Lung (tissue), 11 donors: ENCODE measurements at regions not wholly inside any gene's neighbourhood (a gene's known extent, or its start where the extent isn't known, plus 50 kb on each side); places are given as distances from the start of the nearest gene placed in this dataset.
A peak's percentile ranks its signal among the peaks of the same experiment; 100 is the strongest.

ENCODE experiments used
- ATAC-seq: fragments of 200-7000 bp; cut with Tn5 transposase; one replicate; pipeline ENCODE4 v1.9.1; 2020; ENCODE audit warnings: moderate number of reproducible peaks; ENCODE audit not compliant: insufficient read depth, low FRiP score
- DNase-seq, 3 donors: peaks; one replicate each; pipeline ENCODE4 v3.0.0-alpha.2; 2013 to 2017
- H3K27ac ChIP-seq, 2 donors: one replicate each; pipeline ENCODE4 v1.5.1; 2013; ENCODE audit warnings: mild to moderate bottlenecking in 2 of 2, moderate library complexity in 2 of 2, control low read depth in 1 of 2, inconsistent platforms in 1 of 2, low read depth in 1 of 2, low read length in 1 of 2
- H3K27me3 ChIP-seq, 3 donors: one replicate each; pipeline ENCODE4 v1.5.1; 2013; ENCODE audit warnings: low read length in 2 of 3; ENCODE audit not compliant: control insufficient read depth in 3 of 3, insufficient read depth in 3 of 3
- H3K36me3 ChIP-seq, 4 donors: one replicate each; pipeline ENCODE4 v1.5.1; 2013; ENCODE audit warnings: low read length in 4 of 4, mild to moderate bottlenecking in 1 of 4, moderate library complexity in 1 of 4; ENCODE audit not compliant: control insufficient read depth in 4 of 4, insufficient read depth in 4 of 4
- H3K4me1 ChIP-seq, 5 donors: one replicate each; pipeline ENCODE4 v1.5.1; 2013; ENCODE audit warnings: low read length in 5 of 5, mild to moderate bottlenecking in 2 of 5, moderate library complexity in 1 of 5; ENCODE audit not compliant: control insufficient read depth in 5 of 5, insufficient read depth in 5 of 5
- H3K4me3 ChIP-seq: one replicate; pipeline ENCODE4 v1.5.1; 2013; ENCODE audit warnings: mild to moderate bottlenecking, control low read depth, moderate library complexity
- H3K9ac ChIP-seq, 2 donors: one replicate each; pipeline ENCODE4 v1.5.1; 2013; ENCODE audit warnings: low read length in 2 of 2, control low read depth in 1 of 2; ENCODE audit not compliant: insufficient read depth in 1 of 2
- H3K9me3 ChIP-seq, 4 donors: one replicate each; pipeline ENCODE4 v1.5.1; 2013; ENCODE audit warnings: low read length in 3 of 4, mild to moderate bottlenecking in 1 of 4, moderate library complexity in 1 of 4; ENCODE audit not compliant: control insufficient read depth in 4 of 4, insufficient read depth in 3 of 4
- WGBS, 2 donors: extraction: QIAGEN DNeasy Blood & Tissue Kit; methylation state at CpG; one replicate each; pipeline ENCODE4 v1.1.7; 2013; 5-methylcytosine and 5-hydroxymethylcytosine counted together
- TF ChIP-seq, protein P1 (sequence below): IDR thresholded peaks from 2 replicates; pipeline ENCODE4 v1.5.1; 2012; ENCODE audit warnings: mild to moderate bottlenecking; ENCODE audit errors: control extremely low read depth, extremely low read depth
- donor health status: control.
- donor health status: control.
- donor health status: Bipolar disorder and iron deficiency.
- donor health status: healthy.
- donor health status: DM: yes; HTN: yes; CAD: no.

DNA sequence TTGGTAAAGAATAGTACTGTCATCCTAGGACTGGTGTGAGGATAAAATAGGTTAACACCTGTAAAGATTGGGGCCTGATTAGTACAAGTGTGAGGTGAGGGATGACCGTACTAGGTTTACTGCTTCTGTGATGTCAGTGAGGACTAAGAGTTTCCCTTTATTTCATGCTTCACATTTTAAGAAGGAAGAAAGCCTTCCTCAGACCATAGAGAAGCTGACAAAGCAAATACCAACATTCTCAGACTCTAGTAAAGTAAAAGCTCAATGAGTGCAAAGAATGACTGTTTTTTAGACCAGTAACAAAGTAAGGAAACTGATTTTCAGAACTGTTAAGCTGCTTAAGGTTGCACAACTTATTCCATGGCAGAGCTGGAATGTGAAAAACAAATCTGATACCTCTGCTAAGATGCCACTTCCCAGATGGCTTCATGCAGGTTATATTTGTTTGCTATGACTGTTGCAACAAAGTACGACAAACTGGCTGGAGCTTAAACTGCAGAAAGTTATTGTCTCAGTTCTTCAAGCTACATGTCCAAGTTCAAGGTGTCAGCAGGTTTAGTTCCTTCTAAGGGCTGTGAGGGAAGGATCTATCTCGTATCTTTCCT lies 354.9 kb downstream of the RSL24D1 start:
- TF ChIP-seq, protein P1, sequence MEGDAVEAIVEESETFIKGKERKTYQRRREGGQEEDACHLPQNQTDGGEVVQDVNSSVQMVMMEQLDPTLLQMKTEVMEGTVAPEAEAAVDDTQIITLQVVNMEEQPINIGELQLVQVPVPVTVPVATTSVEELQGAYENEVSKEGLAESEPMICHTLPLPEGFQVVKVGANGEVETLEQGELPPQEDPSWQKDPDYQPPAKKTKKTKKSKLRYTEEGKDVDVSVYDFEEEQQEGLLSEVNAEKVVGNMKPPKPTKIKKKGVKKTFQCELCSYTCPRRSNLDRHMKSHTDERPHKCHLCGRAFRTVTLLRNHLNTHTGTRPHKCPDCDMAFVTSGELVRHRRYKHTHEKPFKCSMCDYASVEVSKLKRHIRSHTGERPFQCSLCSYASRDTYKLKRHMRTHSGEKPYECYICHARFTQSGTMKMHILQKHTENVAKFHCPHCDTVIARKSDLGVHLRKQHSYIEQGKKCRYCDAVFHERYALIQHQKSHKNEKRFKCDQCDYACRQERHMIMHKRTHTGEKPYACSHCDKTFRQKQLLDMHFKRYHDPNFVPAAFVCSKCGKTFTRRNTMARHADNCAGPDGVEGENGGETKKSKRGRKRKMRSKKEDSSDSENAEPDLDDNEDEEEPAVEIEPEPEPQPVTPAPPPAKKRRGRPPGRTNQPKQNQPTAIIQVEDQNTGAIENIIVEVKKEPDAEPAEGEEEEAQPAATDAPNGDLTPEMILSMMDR: no peak
- H3K27me3 ChIP-seq: no peaks in the 10 kb centered on the region
- no peak for DNase-seq
- H3K9ac ChIP-seq: no peak overlapping the region
- no peaks in the 10 kb centered on the region for H3K36me3 ChIP-seq
- H3K4me3 ChIP-seq: no peak overlapping the region
- WGBS, 2 donors: 71 to 87% methylated on average over 3 of the region's 3 CpGs
- ATAC-seq: no peak
- no peak overlapping the region for H3K27ac ChIP-seq
- H3K9me3 ChIP-seq: no peaks in the 10 kb centered on the region
- no peaks in the 10 kb centered on the region for H3K4me1 ChIP-seq

DNA sequence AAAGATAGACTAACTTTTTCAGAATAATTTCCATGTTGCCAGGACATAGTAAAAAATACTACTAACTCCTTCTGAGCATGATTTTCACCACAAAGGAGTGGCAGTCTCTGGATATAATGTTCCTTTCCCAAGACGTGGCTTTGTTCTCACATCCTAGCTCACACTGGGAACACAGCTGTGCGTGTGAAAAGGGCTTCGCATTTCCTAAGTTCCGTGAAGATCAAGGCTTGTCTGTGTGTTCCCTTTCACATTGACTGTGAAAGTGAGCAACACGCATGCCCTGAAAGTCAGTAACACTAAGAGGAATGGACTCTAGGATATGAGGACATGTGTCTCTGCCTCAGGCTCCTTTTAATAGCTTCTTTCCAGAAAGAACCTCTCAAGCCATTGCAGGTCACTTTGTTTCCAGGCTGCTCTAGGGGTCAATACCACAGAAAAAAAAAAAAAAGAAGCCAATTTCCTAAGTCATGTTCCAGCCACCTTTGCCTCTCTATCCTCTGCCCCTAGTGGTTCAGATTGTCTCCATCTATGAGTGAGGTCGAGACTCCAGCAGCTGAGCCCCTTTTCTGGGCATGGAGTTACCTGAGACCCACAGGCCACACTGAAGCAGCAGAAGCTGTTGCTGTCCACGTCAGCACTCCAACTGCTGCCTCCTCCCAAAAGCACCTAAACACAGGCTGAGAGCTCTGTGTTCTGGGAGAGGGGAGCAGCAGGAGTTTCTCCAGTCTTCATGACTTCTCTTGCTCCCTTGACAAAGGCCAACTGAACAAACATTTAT lies 355.9 kb downstream of the RSL24D1 start:
- TF ChIP-seq, protein P1: no peak
- DNase-seq (peak in 1 of 3 donors; percentile 40), ATAC-seq (no peak)
- H3K4me3 ChIP-seq: no peak overlapping the region
- 75 to 86% methylated on average over 7 of the region's 7 CpGs for WGBS, 2 donors
- H3K4me1 ChIP-seq: no peaks in the 10 kb centered on the region
- H3K27me3 ChIP-seq: no peaks in the 10 kb centered on the region
- H3K36me3 ChIP-seq: no peaks in the 10 kb centered on the region
- H3K27ac ChIP-seq: no peak overlapping the region
- no peaks in the 10 kb centered on the region for H3K9me3 ChIP-seq
- H3K9ac ChIP-seq: no peak overlapping the region

DNA sequence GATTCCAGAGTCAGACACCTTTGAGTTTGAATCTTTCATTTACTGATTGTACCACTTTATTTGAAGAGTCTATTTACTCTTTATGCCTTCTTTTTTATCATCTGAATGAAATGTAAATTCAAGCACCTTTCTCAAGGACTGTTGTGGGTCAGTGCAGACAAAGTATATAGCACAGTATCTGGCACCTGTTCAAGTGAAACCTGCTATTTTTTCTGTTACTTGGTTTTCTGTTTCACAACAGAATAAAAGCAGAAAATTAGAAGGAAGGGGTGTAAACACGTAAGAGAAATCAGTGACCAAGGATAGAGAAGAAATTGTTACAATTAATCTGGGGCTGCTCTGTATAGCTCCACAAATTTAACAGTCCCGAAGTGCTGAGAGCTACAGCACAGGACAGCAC lies 357.4 kb downstream of the RSL24D1 start:
- Histone ChIP-seq H3K27ac (no peak overlapping the region), H3K9ac (no peak overlapping the region), H3K9me3 (no peaks in the 10 kb centered on the region), H3K27me3 (no peaks in the 10 kb centered on the region), H3K4me3 (no peak overlapping the region), H3K4me1 (no peaks in the 10 kb centered on the region), H3K36me3 (no peaks in the 10 kb centered on the region)
- ATAC-seq (no peak), DNase-seq (no peak)
- 76 to 85% methylated on average over 2 of the region's 2 CpGs for WGBS, 2 donors
- TF ChIP-seq, protein P1: no peak
